C4-2B (cell line): ENCODE measurements at regions not wholly inside any gene's neighbourhood (a gene's known extent, or its start where the extent isn't known, plus 50 kb on each side); places are given as distances from the start of the nearest gene placed in this dataset.

ENCODE experiments used
- ZFX ChIP-seq: fragments of 450-650 bp; IDR thresholded peaks from 2 replicates; pipeline ENCODE4 v1.6.1; 2017
- TF ChIP-seq, protein P1 (sequence below): fragments of 450-650 bp; conservative IDR thresholded peaks from 2 replicates; pipeline ENCODE4 v1.5.1; 2017; ENCODE audit warnings: mild to moderate bottlenecking

DNA sequence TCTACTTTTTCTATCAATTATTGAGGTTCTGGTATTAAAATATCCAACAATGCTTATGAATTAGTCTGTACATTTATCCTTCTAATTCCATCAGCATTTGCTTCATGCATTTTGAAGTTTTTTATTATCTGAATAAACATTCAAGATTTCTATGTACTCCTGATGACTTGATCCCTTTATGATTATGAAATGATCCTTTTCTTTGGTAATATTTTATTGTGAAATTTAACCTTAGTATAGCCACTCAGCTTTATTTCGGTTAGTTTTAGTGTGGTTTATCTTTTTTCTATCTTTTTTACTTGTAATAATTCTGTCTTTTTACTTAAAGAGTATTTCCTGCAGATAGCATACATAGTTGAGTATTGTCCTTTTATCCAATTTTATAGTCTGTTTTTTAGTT, 106.6 kb downstream of the SNAPC1 start:
- TF ChIP-seq, protein P1, sequence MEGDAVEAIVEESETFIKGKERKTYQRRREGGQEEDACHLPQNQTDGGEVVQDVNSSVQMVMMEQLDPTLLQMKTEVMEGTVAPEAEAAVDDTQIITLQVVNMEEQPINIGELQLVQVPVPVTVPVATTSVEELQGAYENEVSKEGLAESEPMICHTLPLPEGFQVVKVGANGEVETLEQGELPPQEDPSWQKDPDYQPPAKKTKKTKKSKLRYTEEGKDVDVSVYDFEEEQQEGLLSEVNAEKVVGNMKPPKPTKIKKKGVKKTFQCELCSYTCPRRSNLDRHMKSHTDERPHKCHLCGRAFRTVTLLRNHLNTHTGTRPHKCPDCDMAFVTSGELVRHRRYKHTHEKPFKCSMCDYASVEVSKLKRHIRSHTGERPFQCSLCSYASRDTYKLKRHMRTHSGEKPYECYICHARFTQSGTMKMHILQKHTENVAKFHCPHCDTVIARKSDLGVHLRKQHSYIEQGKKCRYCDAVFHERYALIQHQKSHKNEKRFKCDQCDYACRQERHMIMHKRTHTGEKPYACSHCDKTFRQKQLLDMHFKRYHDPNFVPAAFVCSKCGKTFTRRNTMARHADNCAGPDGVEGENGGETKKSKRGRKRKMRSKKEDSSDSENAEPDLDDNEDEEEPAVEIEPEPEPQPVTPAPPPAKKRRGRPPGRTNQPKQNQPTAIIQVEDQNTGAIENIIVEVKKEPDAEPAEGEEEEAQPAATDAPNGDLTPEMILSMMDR, result no peak
- TF ChIP-seq ZFX, result no peak
